ENCODE measurements at regions not wholly inside any gene's neighbourhood (a gene's known extent, or its start where the extent isn't known, plus 50 kb on each side); places are given as distances from the start of the nearest gene placed in this dataset.

- FAIRE-seq, result no peak
Measured at GRCh38 chr4:182174979-182175378, 68.2 kb upstream of the TENM3 start.

GRCh38 chr4:182175788-182176519 is 67.2 kb upstream of the TENM3 start:
- no peak for FAIRE-seq

GRCh38 chr4:182177166-182177565 is 66.0 kb upstream of the TENM3 start:
- FAIRE-seq, result no peak

- FAIRE-seq, result no peak
Measured at GRCh38 chr4:182179105-182179504, 64.1 kb upstream of the TENM3 start.

GRCh38 chr4:182179751-182180150 is 63.5 kb upstream of the TENM3 start:
- FAIRE-seq, result no peak

GRCh38 chr4:182185491-182185890 is 57.7 kb upstream of the TENM3 start:
- no peak for FAIRE-seq

GRCh38 chr4:182187674-182188073 is 55.5 kb upstream of the TENM3 start:
- no peak for FAIRE-seq

- no peak for FAIRE-seq
Measured at GRCh38 chr4:182188622-182189021, 54.6 kb upstream of the TENM3 start.

- no peak for FAIRE-seq
Measured at GRCh38 chr4:182189103-182189878, 53.9 kb upstream of the TENM3 start.

- FAIRE-seq, result no peak
Measured at GRCh38 chr4:182190306-182190705, 52.9 kb upstream of the TENM3 start.

GRCh38 chr4:182192511-182193181 is 50.6 kb upstream of the TENM3 start:
- no peak for FAIRE-seq

GRCh38 chr4:182193311-182193710 is 49.9 kb upstream of the TENM3 start:
- no peak for FAIRE-seq

Measured in G401.6 (cell line).